SK-N-SH (cell line): ENCODE measurements at regions not wholly inside any gene's neighbourhood (a gene's known extent, or its start where the extent isn't known, plus 50 kb on each side); places are given as distances from the start of the nearest gene placed in this dataset.

Source experiments
- CTCF ChIA-PET: fragments of 300-600, 350-600 bp; formaldehyde crosslinking; extraction: SDS; loops from one replicate; lab custom pipeline; 2021; lab: Yijun Ruan, JAX
- POLR2A ChIA-PET: fragments of 350-600 bp; sonication (Branson Sonifier 250); formaldehyde crosslinking; extraction: SDS; loops from one replicate; lab custom pipeline; 2020; ENCODE audit warnings: antibody characterized with exemption, inconsistent platforms; lab: Yijun Ruan, JAX
- DNase-seq: peaks from one replicate; pipeline ENCODE4 v3.0.0; 2012
- H2AFZ ChIP-seq: fragments of 200-600 bp; sonication (generic); 2 replicates; pipeline ENCODE4 v1.8.1; 2016; ENCODE audit warnings: antibody characterized with exemption, mild to moderate bottlenecking, low read depth
- H3F3A ChIP-seq: fragments of 200-600 bp; sonication (generic); replicated peaks from 2 replicates; pipeline ENCODE3; 2016; ENCODE audit warnings: antibody characterized with exemption, mild to moderate bottlenecking; ENCODE audit not compliant: insufficient read depth
- H3K27ac ChIP-seq, 2 experiments: fragments of 200-500 bp in 1 of 2; fragments of 200-600 bp in 1 of 2; sonication (Bioruptor generic) in 1 of 2; sonication (generic), shearing (Covaris generic) in 1 of 2; 2 replicates each; pipeline versions ENCODE4 v1.5.1 to v1.6.1; 2014 to 2016; ENCODE audit warnings: low read depth in 2 of 2, inconsistent platforms in 1 of 2, low read length in 1 of 2, mild to moderate bottlenecking in 1 of 2, mixed read lengths in 1 of 2
- H3K27me3 ChIP-seq: fragments of 200-600 bp; sonication (generic), shearing (Covaris generic); 2 replicates; pipeline ENCODE4 v1.6.1; 2016; ENCODE audit warnings: mixed run types; ENCODE audit not compliant: insufficient read depth
- H3K36me3 ChIP-seq, 2 experiments: fragments of 200-500 bp in 1 of 2; fragments of 200-600 bp in 1 of 2; sonication (Bioruptor generic) in 1 of 2; sonication (generic) in 1 of 2; replicated peaks in 1 of 2; 2 replicates each; pipeline versions ENCODE3 to v1.5.1; 2014 to 2016; ENCODE audit warnings: low read length in 1 of 2, mild to moderate bottlenecking in 1 of 2; ENCODE audit not compliant: insufficient read depth in 2 of 2, control insufficient read depth in 1 of 2
- H3K4me1 ChIP-seq, 2 experiments: fragments of 200-500 bp in 1 of 2; fragments of 200-600 bp in 1 of 2; sonication (Bioruptor generic) in 1 of 2; sonication (generic), shearing (Covaris generic) in 1 of 2; 2 replicates each; pipeline versions ENCODE4 v1.5.1 to v1.6.1; 2014 to 2016; ENCODE audit warnings: low read depth in 1 of 2, low read length in 1 of 2, mixed run types in 1 of 2; ENCODE audit not compliant: insufficient read depth in 2 of 2, control insufficient read depth in 1 of 2
- H3K4me2 ChIP-seq: fragments of 200-600 bp; sonication (generic), shearing (Covaris generic); 2 replicates; pipeline ENCODE4 v1.6.1; 2017; ENCODE audit warnings: mixed run types
- H3K4me3 ChIP-seq, 2 experiments: fragments of 200-500 bp in 1 of 2; fragments of 200-600 bp in 1 of 2; sonication (Bioruptor generic) in 1 of 2; sonication (generic), shearing (Covaris generic) in 1 of 2; 2 replicates each; pipeline versions ENCODE4 v1.5.1 to v1.8.1; 2014 to 2016; ENCODE audit warnings: low read depth in 2 of 2, inconsistent platforms in 1 of 2, low read length in 1 of 2, mild to moderate bottlenecking in 1 of 2, mixed read lengths in 1 of 2, moderate library complexity in 1 of 2
- H3K79me2 ChIP-seq: fragments of 200-600 bp; sonication (generic); 2 replicates; pipeline ENCODE4 v1.8.1; 2017; ENCODE audit warnings: mild to moderate bottlenecking; ENCODE audit not compliant: insufficient read depth
- H3K9ac ChIP-seq: fragments of 200-600 bp; sonication (generic); 2 replicates; pipeline ENCODE4 v1.6.1; 2017; ENCODE audit warnings: mixed run types
- H3K9me2 ChIP-seq: fragments of 200-600 bp; sonication (generic); 2 replicates; pipeline ENCODE4 v1.6.1; 2017; ENCODE audit warnings: mixed run types
- H3K9me3 ChIP-seq: fragments of 200-600 bp; sonication (generic); 2 replicates; pipeline ENCODE4 v1.6.1; 2017; ENCODE audit warnings: mixed run types, mild to moderate bottlenecking, moderate library complexity
- H4K20me1 ChIP-seq: fragments of 200-600 bp; sonication (generic); 2 replicates; pipeline ENCODE4 v1.6.1; 2017; ENCODE audit warnings: mild to moderate bottlenecking, mixed run types; ENCODE audit not compliant: insufficient read depth
- CHD2 ChIP-seq: fragments of 150-350 bp; IDR thresholded peaks from 2 replicates; pipeline ENCODE4 v1.6.1; 2018; ENCODE audit warnings: low read length; ENCODE audit not compliant: partially characterized antibody
- ELF1 ChIP-seq: IDR thresholded peaks from 2 replicates; pipeline ENCODE4 v1.4.0; 2012
- EP300 ChIP-seq, 2 experiments: IDR thresholded peaks; 2 replicates each; pipeline versions ENCODE4 v1.4.0 to v1.6.1; 2012; ENCODE audit warnings: borderline replicate concordance in 1 of 2, low read depth in 1 of 2, low read length in 1 of 2
- EZH2phosphoT487 ChIP-seq: fragments of 200-600 bp; sonication (generic); IDR thresholded peaks from 2 replicates; pipeline ENCODE4 v1.6.1; 2017; ENCODE audit warnings: low read depth, mixed run types, mild to moderate bottlenecking, antibody characterized with exemption, moderate library complexity, borderline replicate concordance
- GABPA ChIP-seq: IDR thresholded peaks from 2 replicates; pipeline ENCODE4 v1.4.0; 2012; ENCODE audit warnings: low read depth, mild to moderate bottlenecking
- IRF3 ChIP-seq: fragments of 150-350 bp; IDR thresholded peaks from 2 replicates; pipeline ENCODE4 v1.6.1; 2016; ENCODE audit warnings: mild to moderate bottlenecking, low read depth, low read length
- JUND ChIP-seq: IDR thresholded peaks from 2 replicates; pipeline ENCODE4 v1.4.0; 2012
- MAX ChIP-seq: IDR thresholded peaks from 2 replicates; pipeline ENCODE4 v1.4.0; 2012; ENCODE audit warnings: low read depth
- MXI1 ChIP-seq: IDR thresholded peaks from 2 replicates; pipeline ENCODE4 v1.6.1; 2012; ENCODE audit warnings: mild to moderate bottlenecking, low read depth, low read length, improper control_type of control experiment
- NRF1 ChIP-seq: IDR thresholded peaks from 2 replicates; pipeline ENCODE4 v1.6.1; 2012; ENCODE audit warnings: low read depth, mild to moderate bottlenecking, low read length
- POLR2AphosphoS5 ChIP-seq: IDR thresholded peaks from 2 replicates; pipeline ENCODE4 v1.6.1; 2012; ENCODE audit warnings: low read depth, low read length
- RFX5 ChIP-seq: IDR thresholded peaks from 2 replicates; pipeline ENCODE4 v1.6.1; 2012; ENCODE audit warnings: mild to moderate bottlenecking, improper control_type of control experiment, low read length
- RXRA ChIP-seq: IDR thresholded peaks from 2 replicates; pipeline ENCODE4 v1.4.0; 2012; ENCODE audit warnings: low read depth, mild to moderate bottlenecking, borderline replicate concordance
- SMC3 ChIP-seq: IDR thresholded peaks from 2 replicates; pipeline ENCODE4 v1.6.1; 2012; ENCODE audit warnings: low read depth, low read length, improper control_type of control experiment
- TAF1 ChIP-seq: IDR thresholded peaks from 2 replicates; pipeline ENCODE4 v1.6.1; 2012; ENCODE audit warnings: low read depth, mild to moderate bottlenecking, low read length, moderate library complexity, borderline replicate concordance
- TCF12 ChIP-seq: IDR thresholded peaks from 2 replicates; pipeline ENCODE4 v1.4.0; 2012
- YY1 ChIP-seq: IDR thresholded peaks from 2 replicates; pipeline ENCODE4 v1.4.0; 2012; ENCODE audit warnings: low read depth, mild to moderate bottlenecking
- WGBS: methylation state at CpG from one replicate; pipeline ENCODE4 v1.1.6; 2017; ENCODE audit warnings: low lambda C conversion rate; 5-methylcytosine and 5-hydroxymethylcytosine counted together
- TF ChIP-seq, protein P1 (sequence below): IDR thresholded peaks from 2 replicates; pipeline ENCODE4 v1.4.0; 2012; ENCODE audit warnings: low read depth, borderline replicate concordance
- TF ChIP-seq, protein P2 (sequence below): IDR thresholded peaks from 2 replicates; pipeline ENCODE4 v1.6.1; 2012; ENCODE audit warnings: mild to moderate bottlenecking, low read depth, low read length, moderate library complexity

DNA sequence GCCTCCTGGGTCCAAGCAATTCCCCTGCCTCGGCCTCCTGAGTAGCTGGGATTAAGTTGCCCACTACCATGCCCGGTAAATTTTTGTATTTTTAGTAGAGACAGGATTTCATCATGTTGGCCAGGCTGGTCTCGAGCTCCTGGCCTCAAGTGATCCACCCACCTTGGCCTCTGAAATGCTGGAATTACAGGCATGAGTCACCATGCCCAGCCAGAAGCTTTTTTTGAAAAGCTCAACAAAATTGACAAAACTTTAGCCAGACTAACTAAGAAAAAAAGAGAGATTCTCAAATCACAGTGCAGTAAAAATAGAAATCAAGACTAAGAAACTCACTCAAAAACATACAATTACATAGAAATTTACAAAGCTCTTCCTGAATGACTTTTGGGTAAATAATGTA is 420.6 kb downstream of the COL12A1 start:
- H3K79me2 ChIP-seq, result no peaks in the 10 kb centered on the region
- no peak overlapping the region for H3K9ac ChIP-seq
- no peak overlapping the region for H3K4me3 ChIP-seq
- H3K27me3 ChIP-seq, result no peaks in the 10 kb centered on the region
- POLR2A ChIA-PET, result no interaction called here
- no peaks in the 10 kb centered on the region for H4K20me1 ChIP-seq
- no peaks in the 10 kb centered on the region for H3K9me2 ChIP-seq
- DNase-seq, result no peak
- TF ChIP-seq, protein P1, sequence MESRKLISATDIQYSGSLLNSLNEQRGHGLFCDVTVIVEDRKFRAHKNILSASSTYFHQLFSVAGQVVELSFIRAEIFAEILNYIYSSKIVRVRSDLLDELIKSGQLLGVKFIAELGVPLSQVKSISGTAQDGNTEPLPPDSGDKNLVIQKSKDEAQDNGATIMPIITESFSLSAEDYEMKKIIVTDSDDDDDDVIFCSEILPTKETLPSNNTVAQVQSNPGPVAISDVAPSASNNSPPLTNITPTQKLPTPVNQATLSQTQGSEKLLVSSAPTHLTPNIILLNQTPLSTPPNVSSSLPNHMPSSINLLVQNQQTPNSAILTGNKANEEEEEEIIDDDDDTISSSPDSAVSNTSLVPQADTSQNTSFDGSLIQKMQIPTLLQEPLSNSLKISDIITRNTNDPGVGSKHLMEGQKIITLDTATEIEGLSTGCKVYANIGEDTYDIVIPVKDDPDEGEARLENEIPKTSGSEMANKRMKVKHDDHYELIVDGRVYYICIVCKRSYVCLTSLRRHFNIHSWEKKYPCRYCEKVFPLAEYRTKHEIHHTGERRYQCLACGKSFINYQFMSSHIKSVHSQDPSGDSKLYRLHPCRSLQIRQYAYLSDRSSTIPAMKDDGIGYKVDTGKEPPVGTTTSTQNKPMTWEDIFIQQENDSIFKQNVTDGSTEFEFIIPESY, result no peak
- TF ChIP-seq YY1, result no peak
- TF ChIP-seq JUND, result no peak
- TF ChIP-seq, all 33 proteins: peak for 0
- no peak overlapping the region for H2AFZ ChIP-seq
- no peaks in the 10 kb centered on the region for H3F3A ChIP-seq
- H3K27ac ChIP-seq, result no peak overlapping the region
- H3K9me3 ChIP-seq, result no peaks in the 10 kb centered on the region
- 3% methylated on average over 3 of the region's 3 CpGs for WGBS
- H3K4me1 ChIP-seq, result no peaks in the 10 kb centered on the region
- CTCF ChIA-PET, result no interaction called here
- no peak overlapping the region for H3K4me2 ChIP-seq
- H3K36me3 ChIP-seq, result no peaks in the 10 kb centered on the region

GRCh38 chr6:74782346-74782745 is 423.5 kb downstream of the COL12A1 start:
- Histone ChIP-seq H3K9me2 (no peaks in the 10 kb centered on the region), H2AFZ (no peak overlapping the region), H3K4me3 (no peak overlapping the region), H3K9ac (no peak overlapping the region), H3K9me3 (no peaks in the 10 kb centered on the region), H3K79me2 (no peaks in the 10 kb centered on the region), H3K27me3 (no peaks in the 10 kb centered on the region), H3F3A (no peaks in the 10 kb centered on the region), H4K20me1 (no peaks in the 10 kb centered on the region), H3K36me3 (no peaks in the 10 kb centered on the region), H3K4me1 (no peaks in the 10 kb centered on the region), H3K27ac (no peak overlapping the region), H3K4me2 (no peak overlapping the region)
- no peak for DNase-seq
- TF ChIP-seq ELF1 (no peak), EP300 (IDR thresholded peaks at IDR 0.05; ENCODE audit: borderline replicate concordance in 1 of 2, low read depth in 1 of 2, low read length in 1 of 2) (no peak), GABPA (no peak), RFX5 (no peak), TCF12 (no peak), SMC3 (no peak), CHD2 (no peak), TAF1 (no peak), YY1 (no peak), POLR2AphosphoS5 (no peak)
- ChIA-PET CTCF (interaction anchor here (1.6 kb wide), 1 partner anchor 426 kb away, joined by 5 read pairs; no protein-coding TSS in a partner anchor), POLR2A (no interaction called here)
- 6% methylated on average over 1 of the region's 1 CpG for WGBS

DNA sequence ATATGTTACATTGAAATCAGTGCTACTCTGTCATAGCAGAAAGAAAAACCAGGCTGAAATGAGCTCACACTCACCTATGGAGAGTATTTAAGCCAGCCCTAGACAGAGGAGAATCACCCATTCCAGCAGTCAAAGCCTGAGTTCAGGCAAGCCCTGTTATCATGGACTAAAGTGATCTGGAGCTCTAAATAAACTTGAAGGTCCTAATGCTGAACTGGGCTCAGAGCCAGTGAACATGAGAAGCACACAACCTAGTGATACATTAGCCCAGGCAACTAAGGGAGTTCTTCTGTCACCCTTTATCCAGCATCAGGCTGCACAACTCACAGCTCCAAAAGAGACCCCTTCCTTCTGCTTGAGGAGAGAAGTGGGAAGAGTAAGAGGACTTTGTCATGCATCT is 425.0 kb downstream of the COL12A1 start:
- Histone ChIP-seq H3K4me3 (no peak overlapping the region), H3K27me3 (no peaks in the 10 kb centered on the region), H3K36me3 (no peaks in the 10 kb centered on the region), H3K4me2 (no peak overlapping the region), H3K9me2 (no peaks in the 10 kb centered on the region), H3K9me3 (no peaks in the 10 kb centered on the region), H3K79me2 (no peaks in the 10 kb centered on the region), H3K4me1 (no peaks in the 10 kb centered on the region), H4K20me1 (no peaks in the 10 kb centered on the region), H3K9ac (no peak overlapping the region), H2AFZ (no peak overlapping the region), H3K27ac (no peak overlapping the region), H3F3A (no peaks in the 10 kb centered on the region)
- CTCF ChIA-PET, result interaction anchor here (1.3 kb wide), 1 partner anchor 428 kb away, joined by 3 read pairs; no protein-coding TSS in a partner anchor
- DNase-seq, result no peak
- POLR2A ChIA-PET, result no interaction called here
- TF ChIP-seq RXRA (no peak), MAX (no peak), NRF1 (no peak), IRF3 (no peak), MXI1 (no peak), EZH2phosphoT487 (no peak)
- TF ChIP-seq, protein P2, sequence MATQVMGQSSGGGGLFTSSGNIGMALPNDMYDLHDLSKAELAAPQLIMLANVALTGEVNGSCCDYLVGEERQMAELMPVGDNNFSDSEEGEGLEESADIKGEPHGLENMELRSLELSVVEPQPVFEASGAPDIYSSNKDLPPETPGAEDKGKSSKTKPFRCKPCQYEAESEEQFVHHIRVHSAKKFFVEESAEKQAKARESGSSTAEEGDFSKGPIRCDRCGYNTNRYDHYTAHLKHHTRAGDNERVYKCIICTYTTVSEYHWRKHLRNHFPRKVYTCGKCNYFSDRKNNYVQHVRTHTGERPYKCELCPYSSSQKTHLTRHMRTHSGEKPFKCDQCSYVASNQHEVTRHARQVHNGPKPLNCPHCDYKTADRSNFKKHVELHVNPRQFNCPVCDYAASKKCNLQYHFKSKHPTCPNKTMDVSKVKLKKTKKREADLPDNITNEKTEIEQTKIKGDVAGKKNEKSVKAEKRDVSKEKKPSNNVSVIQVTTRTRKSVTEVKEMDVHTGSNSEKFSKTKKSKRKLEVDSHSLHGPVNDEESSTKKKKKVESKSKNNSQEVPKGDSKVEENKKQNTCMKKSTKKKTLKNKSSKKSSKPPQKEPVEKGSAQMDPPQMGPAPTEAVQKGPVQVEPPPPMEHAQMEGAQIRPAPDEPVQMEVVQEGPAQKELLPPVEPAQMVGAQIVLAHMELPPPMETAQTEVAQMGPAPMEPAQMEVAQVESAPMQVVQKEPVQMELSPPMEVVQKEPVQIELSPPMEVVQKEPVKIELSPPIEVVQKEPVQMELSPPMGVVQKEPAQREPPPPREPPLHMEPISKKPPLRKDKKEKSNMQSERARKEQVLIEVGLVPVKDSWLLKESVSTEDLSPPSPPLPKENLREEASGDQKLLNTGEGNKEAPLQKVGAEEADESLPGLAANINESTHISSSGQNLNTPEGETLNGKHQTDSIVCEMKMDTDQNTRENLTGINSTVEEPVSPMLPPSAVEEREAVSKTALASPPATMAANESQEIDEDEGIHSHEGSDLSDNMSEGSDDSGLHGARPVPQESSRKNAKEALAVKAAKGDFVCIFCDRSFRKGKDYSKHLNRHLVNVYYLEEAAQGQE, result no peak
